ENCODE measurements at regions not wholly inside any gene's neighbourhood (a gene's known extent, or its start where the extent isn't known, plus 50 kb on each side); places are given as distances from the start of the nearest gene placed in this dataset.

- DNase-seq (ENCODE audit: low spot score): no peak
- intact Hi-C loops (cut with DNase I): no loop called here
Observed at GRCh38 chr7:46534664-46535588, 613.9 kb upstream of the IGFBP3 start.

GRCh38 chr7:46533946-46534345 is 612.9 kb upstream of the IGFBP3 start:
- no peak for DNase-seq (ENCODE audit: low spot score)
- intact Hi-C loops (cut with DNase I): no loop called here

GRCh38 chr7:46532571-46532970 is 611.5 kb upstream of the IGFBP3 start:
- intact Hi-C loops (cut with DNase I): no loop called here

GRCh38 chr7:46530081-46530750 is 609.1 kb upstream of the IGFBP3 start:
- DNase-seq (ENCODE audit: low spot score): no peak
- intact Hi-C loops (cut with DNase I): no loop called here

More at GRCh38 chr7:46532571-46532970, 611.5 kb upstream of the IGFBP3 start:
- DNase-seq (ENCODE audit: low spot score): no peak

GRCh38 chr7:46527360-46527759 is 606.3 kb upstream of the IGFBP3 start:
- intact Hi-C loops (cut with DNase I): no loop called here
- no peak for DNase-seq (ENCODE audit: low spot score)

- DNase-seq (ENCODE audit: low spot score): no peak
- intact Hi-C loops (cut with DNase I): no loop called here
Observed at GRCh38 chr7:46525876-46526275, 604.8 kb upstream of the IGFBP3 start.

GRCh38 chr7:46524350-46524749 is 603.3 kb upstream of the IGFBP3 start:
- intact Hi-C loops (cut with DNase I): no loop called here
- no peak for DNase-seq (ENCODE audit: low spot score)

GRCh38 chr7:46522354-46522906 is 601.4 kb upstream of the IGFBP3 start:
- intact Hi-C loops (cut with DNase I): no loop called here
- DNase-seq (ENCODE audit: low spot score): no peak

GRCh38 chr7:46518713-46519112 is 597.6 kb upstream of the IGFBP3 start:
- intact Hi-C loops (cut with DNase I): no loop called here
- DNase-seq (ENCODE audit: low spot score): no peak

- no peak for DNase-seq (ENCODE audit: low spot score)
- intact Hi-C loops (cut with DNase I): no loop called here
Observed at GRCh38 chr7:46515844-46516590, 594.9 kb upstream of the IGFBP3 start.

GRCh38 chr7:46513447-46513848 is 592.4 kb upstream of the IGFBP3 start:
- no peak for DNase-seq (ENCODE audit: low spot score)
- intact Hi-C loops (cut with DNase I): no loop called here

- intact Hi-C loops (cut with DNase I): no loop called here
- no peak for DNase-seq (ENCODE audit: low spot score)
Observed at GRCh38 chr7:46512891-46513413, 591.9 kb upstream of the IGFBP3 start.

GRCh38 chr7:46511442-46512215 is 590.6 kb upstream of the IGFBP3 start:
- intact Hi-C loops (cut with DNase I): no loop called here

GRCh38 chr7:46508583-46508982 is 587.5 kb upstream of the IGFBP3 start:
- no peak for DNase-seq (ENCODE audit: low spot score)
- intact Hi-C loops (cut with DNase I): no loop called here

More at GRCh38 chr7:46511442-46512215, 590.6 kb upstream of the IGFBP3 start:
- no peak for DNase-seq (ENCODE audit: low spot score)

- no peak for DNase-seq (ENCODE audit: low spot score)
- intact Hi-C loops (cut with DNase I): no loop called here
Observed at GRCh38 chr7:46507560-46507959, 586.5 kb upstream of the IGFBP3 start.

- intact Hi-C loops (cut with DNase I): no loop called here
- DNase-seq (ENCODE audit: low spot score): no peak
Observed at GRCh38 chr7:46494441-46494840, 573.4 kb upstream of the IGFBP3 start.

GRCh38 chr7:46494028-46494427 is 573.0 kb upstream of the IGFBP3 start:
- no peak for DNase-seq (ENCODE audit: low spot score)
- intact Hi-C loops (cut with DNase I): no loop called here

GRCh38 chr7:46493196-46493595 is 572.1 kb upstream of the IGFBP3 start:
- DNase-seq (ENCODE audit: low spot score): no peak
- intact Hi-C loops (cut with DNase I): no loop called here

GRCh38 chr7:46492466-46492865 is 571.4 kb upstream of the IGFBP3 start:
- DNase-seq (ENCODE audit: low spot score): no peak
- intact Hi-C loops (cut with DNase I): no loop called here
